Ecto neural progenitor cell (in vitro differentiated cells): ENCODE measurements at regions not wholly inside any gene's neighbourhood (a gene's known extent, or its start where the extent isn't known, plus 50 kb on each side); places are given as distances from the start of the nearest gene placed in this dataset.

Experiments
- DNase-seq: peaks from one replicate; pipeline ENCODE4 v3.0.0-alpha.2; 2018; ENCODE audit warnings: low spot score

GRCh38 chr16:85162478-85163277 is 50.4 kb upstream of the CIBAR2 start:
- DNase-seq = no peak

- DNase-seq = no peak
These were observed 51.2 kb upstream of the CIBAR2 start for GRCh38 chr16:85163278-85164112.

GRCh38 chr16:85164431-85164830 is 52.2 kb upstream of the CIBAR2 start:
- no peak for DNase-seq

- DNase-seq = no peak
These were observed 52.7 kb upstream of the CIBAR2 start for GRCh38 chr16:85164838-85165516.

- DNase-seq = no peak
These were observed 53.5 kb upstream of the CIBAR2 start for GRCh38 chr16:85165781-85166180.

GRCh38 chr16:85166281-85166680 is 54.0 kb upstream of the CIBAR2 start:
- DNase-seq = no peak

GRCh38 chr16:85166699-85167588 is 54.7 kb upstream of the CIBAR2 start:
- DNase-seq = no peak

- DNase-seq = no peak
These were observed 55.6 kb upstream of the CIBAR2 start for GRCh38 chr16:85167589-85168537.

- DNase-seq = no peak
These were observed 56.5 kb upstream of the CIBAR2 start for GRCh38 chr16:85168732-85169256.

- no peak for DNase-seq
These were observed 57.2 kb upstream of the CIBAR2 start for GRCh38 chr16:85169333-85170065.

- DNase-seq = no peak
These were observed 57.8 kb upstream of the CIBAR2 start for GRCh38 chr16:85170066-85170491.

- no peak for DNase-seq
These were observed 58.3 kb upstream of the CIBAR2 start for GRCh38 chr16:85170590-85171003.

- no peak for DNase-seq
These were observed 58.9 kb upstream of the CIBAR2 start for GRCh38 chr16:85171004-85171758.

GRCh38 chr16:85171759-85172454 is 59.6 kb upstream of the CIBAR2 start:
- no peak for DNase-seq

- peak; percentile 79 for DNase-seq
These were observed 60.3 kb upstream of the CIBAR2 start for GRCh38 chr16:85172455-85173145.

GRCh38 chr16:85173146-85173980 is 61.1 kb upstream of the CIBAR2 start:
- no peak for DNase-seq
